GM19351 (cell line): ENCODE measurements at regions not wholly inside any gene's neighbourhood (a gene's known extent, or its start where the extent isn't known, plus 50 kb on each side); places are given as distances from the start of the nearest gene placed in this dataset.

Source experiments
- ATAC-seq: cut with Tn5 transposase; IDR thresholded peaks from one replicate; pipeline ENCODE4 v1.9.1; 2021; ENCODE audit warnings: mild to moderate bottlenecking, moderate library complexity; ENCODE audit not compliant: unreplicated experiment

DNA sequence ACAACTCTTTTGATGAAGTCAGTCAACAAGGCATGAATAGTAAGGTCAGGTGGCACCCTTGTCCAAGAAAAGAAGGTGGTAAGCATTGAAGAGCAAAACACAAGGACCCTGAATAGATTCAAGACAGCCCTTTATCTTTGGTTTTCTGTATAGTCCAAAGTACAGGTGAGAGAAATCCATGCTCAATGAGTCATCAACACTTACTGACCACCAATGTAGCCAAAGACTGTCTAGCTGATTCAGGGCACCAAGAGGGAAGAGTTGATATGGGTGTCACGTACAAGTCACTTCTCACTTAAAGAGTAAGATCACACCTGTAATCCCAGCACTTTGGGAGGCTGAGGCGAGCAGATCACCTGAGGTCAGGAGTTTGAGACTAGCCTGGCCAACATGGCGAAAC is 528.3 kb downstream of the CD83 start:
- no peak for ATAC-seq

DNA sequence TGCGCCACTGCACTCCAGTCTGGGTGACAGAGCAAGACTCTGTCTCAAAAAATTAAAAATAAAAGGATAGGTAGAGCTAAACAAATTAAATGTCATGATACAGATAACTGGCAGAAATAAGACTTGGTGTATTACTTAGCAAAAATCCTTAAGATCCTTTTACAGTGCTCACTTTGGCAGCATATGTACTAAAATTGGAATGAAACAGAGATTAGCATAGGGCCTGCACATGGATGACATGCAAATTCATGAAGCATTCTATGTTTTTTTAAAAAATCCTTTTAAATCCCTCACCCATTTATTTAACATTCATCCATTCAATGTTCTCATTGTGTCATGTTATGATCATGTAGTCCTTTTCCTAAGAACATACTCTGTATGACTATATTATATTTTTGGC is 528.8 kb downstream of the CD83 start:
- ATAC-seq = no peak

DNA sequence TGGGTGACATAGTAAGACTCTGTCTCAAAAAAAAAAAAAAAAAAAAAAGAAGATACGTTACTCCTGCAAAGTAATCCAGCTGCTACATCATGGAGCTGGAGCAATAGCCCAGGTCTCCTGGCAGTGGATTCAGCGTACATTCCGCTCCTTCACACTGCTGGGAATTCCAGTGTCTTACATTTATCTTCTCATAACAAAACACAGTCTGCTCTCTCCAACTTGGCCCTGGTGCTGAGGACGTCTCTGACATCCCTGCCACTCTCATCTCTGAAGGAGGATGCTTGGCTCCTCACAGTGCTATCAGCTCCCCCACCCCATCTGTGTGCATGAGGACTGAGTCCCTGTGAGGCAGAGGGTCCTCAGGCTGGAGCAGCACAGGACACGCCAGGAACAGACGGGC is 529.8 kb downstream of the CD83 start:
- no peak for ATAC-seq

DNA sequence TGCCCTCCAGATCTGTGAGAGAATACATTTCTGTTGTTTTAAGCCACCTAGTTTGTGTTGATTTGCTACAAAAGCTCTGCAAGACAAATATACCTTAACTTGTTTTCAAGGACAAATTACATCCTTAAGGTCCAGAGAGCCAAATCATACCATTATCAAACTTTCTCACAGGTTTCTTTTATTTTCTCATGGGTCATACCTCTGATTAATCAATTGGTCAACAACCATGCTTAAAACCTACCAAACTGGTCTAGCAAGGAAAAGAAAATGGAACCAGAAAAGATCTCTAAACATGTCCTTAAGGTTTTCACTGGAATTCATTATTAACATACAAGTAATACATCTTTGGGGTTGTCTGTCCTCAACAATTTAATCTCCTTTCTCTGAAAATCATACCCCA is 535.0 kb downstream of the CD83 start:
- no peak for ATAC-seq

DNA sequence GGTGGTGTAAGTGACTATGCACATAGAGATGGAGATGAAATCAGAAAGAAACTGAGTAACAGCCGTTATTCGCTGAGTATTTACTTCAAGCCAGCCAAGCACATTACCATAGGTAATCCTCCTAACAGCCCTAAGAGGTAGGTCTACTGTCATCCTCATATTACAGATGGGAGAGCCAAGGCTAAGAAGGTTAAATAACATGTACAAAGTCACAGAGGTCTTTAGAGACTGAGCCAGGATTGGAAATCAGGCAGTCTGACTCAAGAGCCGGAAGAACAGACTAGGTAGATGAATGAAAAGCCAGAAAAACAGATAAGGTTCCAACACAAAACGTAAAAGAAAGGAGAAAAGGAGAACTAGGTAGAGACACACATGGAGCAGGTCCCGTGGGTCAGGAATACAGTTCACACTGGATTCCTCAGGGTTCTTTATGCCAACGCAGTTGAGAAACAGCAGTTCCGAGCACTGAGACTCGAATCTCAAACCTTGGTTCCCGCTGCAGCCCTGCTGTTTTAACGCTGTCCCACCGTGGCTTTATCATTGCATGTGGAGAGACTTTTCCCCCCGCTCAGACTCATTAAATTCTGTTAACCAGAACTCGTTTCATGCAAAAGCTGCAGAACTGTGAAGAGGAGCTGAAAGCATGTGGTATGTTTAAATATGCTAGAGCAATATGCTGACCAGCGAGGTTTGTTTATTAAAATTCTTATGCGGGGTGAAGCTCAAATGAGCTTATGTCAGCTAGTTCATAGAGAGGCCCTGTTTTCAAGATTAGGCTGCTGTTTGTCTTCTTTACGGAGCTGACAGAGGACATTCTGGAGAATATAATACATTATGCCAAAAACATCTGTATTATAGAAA is 537.9 kb downstream of the CD83 start:
- no peak for ATAC-seq

DNA sequence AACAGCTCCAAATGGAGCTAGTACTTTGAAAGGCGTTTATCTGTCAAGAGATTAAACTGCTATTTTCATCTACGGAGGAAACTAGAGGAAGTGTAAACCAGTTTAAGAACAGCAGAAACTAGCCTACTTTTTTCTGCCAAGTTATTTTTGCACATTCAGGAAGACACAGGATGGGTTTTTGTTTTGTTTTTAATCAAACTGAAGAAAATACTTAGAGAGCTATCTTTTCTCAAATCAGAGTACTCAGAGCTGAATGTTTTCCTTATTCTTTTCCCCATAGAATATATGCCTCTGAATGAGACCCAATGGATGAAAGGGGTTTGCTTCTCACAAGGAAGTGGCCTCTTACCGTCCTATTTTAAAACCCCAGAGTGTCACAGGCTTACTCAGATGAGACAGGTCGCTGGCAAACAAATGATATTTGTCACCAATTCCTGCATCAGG is 538.5 kb downstream of the CD83 start:
- ATAC-seq = no peak

DNA sequence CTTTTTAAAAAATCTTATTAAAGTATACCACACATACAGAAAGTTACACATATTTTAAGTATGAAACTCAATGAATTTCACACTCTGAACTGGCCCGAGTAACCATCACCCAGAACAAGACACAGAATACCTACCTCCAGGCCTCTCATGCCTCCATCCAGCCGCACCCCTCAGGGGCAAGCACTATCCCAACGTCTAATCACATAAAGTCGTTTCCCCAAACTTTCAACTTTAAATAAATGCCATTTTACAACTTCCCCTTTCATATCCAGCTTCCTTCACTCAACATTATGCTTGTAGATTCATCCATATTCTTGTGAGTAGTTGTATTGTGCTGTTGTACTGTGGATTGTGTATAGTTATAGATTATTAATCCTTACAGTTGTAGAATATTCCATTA is 539.1 kb downstream of the CD83 start:
- ATAC-seq = no peak

DNA sequence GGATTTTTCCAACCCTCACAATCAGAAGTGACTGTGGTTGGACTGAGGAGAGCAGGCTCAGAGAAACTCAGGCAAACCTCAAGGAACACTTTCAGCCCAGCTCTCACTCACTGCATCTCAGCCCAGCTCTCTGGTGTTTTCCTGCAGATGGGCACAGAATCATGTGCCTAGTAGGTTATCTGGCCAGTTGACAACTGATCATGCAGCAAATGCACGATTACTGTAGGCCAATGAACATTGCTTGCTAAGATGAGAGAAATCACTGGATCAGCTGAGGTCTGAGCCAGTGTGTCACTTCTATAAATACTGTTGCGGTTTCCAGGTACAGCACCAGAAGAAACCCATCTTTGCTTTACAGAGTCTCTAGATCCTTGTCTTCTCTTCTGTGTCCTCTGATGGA is 540.5 kb downstream of the CD83 start:
- ATAC-seq = no peak

DNA sequence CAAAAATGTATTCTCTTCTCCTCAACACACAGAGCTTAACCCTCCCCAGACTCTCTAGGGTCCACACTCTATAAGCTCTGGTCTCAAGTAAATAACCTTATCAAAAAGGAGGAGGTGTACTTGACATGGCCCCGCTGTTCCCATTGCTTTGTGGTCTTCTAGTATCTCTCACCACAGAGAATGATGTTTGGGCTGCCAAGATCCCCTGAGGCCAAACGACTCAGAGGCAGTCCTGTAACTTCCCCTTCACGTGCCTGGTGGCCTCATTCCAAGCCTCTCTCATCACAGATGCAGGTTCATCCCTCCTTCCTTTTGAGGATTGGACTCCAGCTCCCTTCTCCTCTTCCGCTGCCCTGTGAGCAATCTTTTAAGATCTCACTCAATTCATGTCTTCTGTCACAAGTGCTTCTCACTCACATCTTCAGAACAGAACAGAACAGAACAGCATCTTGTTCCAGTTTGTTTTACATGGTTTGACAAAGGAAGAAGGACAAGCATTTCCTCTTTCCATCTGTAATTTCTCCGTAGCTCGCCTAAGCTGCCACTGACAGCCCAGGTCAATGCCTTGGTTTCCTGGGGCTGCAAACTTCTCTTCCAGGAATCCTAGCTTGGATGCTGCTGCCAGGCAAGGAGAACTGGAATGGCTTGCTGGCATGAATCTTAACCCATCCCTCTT is 541.5 kb downstream of the CD83 start:
- no peak for ATAC-seq

DNA sequence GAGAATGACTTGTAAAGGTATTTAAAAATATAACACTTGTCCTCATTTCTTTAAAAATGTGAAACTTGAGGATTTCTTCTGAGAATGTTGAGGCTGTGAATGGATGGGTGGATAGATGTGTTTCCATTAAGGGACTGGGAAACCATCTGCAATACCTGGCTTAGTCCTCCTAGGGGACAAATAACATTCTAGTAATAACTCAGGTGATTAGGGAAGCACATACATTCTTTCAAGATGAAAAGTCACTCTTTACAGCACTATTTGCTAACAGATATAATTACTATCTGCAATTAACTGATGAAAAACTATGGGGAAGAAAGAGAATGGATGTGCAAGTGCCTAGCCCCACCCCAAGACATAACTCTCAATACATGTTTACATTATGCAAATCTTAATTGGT is 542.3 kb downstream of the CD83 start:
- no peak for ATAC-seq

DNA sequence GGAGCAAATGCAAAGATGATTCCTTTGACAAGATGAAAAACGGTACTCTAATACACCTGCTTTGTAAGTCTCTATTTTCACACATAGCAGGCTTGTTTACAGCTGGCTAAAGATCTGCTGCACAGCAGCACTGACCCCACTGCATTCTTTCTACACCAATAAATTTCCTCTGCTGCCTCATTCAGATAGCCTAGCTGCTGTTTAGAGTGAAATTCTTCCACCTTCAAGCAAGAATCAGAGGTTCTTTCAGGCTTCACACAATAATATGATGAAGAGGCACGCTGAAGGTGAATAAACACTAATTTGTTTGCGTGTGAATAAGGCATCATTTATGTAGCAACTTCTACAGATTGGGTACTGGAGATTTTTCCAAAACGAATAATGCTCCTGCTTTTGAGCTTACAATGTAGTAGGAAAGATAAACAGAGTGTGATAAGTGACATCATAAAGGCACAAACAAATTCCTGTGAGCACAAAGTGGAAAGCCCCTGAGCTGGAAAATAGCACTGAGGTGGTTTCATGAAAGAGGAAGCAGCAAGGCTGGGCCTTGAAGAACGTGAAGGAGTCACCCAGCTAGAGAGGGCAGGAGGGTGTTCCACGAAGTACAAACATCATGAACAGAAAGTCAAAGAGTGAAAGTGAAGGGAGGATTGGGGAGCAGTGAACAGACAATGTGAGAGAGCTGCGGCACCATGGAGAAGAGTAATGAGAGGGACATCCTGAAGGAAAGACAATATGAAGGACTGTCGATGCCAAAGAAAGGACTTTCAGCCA is 543.4 kb downstream of the CD83 start:
- ATAC-seq = peak; percentile 50

DNA sequence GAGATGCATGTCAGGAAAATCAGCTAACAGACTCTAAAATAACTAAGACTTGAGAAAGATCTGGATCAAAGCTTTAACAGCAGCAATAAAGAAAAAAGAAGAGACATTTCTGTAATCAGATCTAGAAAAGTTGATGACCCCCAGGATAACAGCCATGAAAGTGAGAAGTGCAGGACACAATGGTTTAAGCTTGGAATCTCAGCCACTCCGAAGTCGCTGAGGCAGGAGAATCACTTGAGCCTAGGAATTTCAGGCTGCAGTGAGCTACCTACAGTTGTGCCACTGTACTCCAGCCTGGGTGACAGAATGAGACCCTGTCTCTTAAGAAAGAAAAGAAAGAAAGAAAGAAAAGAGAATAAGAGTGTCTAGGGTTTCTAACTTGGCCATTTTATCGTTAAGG is 544.1 kb downstream of the CD83 start:
- ATAC-seq = no peak

DNA sequence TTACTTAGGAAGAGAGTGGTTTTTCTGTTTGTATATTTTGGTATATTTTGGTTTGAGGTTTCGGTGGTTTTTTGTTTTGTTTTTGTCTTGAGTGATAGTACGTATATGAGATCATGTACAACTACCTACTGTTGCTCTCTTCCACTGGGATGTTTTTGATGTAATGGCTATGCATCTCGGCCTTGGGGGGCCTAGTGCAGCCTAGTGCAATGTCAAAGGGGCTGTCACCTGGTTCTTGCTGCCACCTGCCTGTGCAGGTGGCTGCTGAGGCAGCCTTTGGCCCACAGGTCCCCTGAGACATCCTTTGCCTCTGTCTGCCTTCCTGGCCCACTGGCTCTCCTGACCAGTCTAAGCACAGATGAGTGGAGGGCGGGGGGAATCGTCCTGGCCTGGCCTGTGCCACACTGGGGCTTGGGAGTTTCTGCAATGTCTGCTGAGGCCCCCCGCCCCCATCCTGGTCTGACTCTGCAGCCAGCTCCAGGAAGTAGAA is 546.6 kb downstream of the CD83 start:
- ATAC-seq = peak; percentile 72

DNA sequence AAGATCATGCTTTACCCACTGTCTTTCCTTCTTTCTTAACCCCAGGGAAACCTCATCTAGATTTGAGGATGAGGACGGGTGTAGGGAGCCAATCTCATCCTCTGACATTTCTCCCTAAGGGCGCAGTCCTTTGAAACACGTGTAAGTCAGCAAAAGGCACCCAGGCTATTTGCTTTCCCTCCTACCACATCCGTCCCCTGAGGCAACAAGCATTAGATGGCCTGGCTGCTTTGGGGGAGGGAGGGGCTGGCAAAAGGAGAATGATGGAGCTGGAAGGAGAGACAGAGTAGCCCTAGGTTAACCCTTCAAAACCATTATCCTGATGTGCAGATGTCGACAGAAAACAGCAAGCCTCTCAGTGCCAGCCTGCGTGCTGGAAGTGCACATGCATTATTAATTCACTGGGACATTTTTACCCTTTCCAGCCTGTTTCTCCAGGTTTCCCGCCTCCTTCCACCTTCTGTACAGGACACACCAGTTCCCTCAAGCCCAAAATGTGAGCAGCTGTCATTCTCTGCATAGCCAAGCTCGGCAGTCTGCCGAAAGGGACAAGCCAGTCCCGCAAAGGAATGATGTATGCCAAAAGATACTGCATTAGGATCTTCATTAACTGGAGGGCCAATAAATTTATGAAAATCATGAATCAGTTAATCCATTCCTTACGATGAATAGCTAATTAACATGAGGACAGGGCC is 547.2 kb downstream of the CD83 start:
- no peak for ATAC-seq

DNA sequence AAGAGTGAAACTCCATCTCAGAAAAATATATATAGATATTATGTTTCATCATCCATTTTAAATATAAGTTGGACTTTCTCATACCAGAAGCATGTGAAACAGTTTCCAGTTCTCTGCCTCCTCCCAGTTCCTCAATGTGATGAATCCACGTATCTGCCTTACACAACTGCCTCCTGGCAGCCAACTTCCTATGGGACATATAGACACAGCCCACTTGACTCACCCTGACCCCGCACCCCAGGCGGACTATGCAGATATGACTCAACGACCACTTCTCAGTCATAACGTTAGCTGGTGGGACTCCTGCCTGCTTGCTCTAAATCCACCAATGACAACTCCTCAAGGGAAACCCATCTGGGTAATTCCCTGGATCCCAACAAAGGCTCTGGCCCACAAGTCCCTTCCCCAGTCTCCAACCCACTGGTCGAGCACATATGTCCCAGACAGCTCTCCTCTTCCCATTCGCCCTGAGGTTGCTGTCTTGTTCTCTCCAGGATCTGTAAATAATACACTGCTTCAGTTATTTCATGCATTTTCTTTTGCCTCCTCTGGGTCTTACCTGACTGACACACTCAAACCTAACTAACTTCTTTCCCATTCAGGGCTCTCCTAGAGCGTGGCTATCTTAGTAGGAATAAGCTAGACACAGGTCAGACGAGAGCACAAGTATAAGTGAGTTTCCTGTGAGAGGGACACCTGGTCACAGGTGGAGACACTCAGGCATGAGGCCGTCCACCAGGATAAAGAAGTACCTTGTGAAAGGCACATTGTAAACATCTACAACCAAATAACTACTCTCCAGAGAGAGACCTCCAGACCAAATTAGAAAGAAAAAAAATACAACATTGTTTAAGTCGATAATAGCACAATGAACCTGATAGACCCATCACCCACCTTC is 548.5 kb downstream of the CD83 start:
- ATAC-seq = peak; percentile 49

DNA sequence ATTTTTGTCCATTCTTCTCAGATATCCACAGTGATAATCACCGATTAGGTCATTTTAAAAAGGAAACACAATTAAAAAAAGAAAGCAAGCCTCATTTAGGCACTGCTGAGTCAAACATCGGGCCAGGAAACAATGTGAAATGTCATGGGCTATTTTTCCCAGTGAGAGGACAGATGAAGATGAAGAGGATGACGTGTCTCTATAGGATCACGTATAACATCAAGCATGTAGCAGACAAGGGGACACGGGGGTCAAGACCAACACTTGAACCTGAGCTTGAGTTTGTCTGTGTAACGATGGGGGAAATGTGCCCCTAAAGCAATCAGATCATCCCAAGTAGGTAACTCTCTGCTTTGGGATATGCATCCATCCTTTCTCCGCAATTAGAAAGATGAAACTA is 553.2 kb downstream of the CD83 start:
- no peak for ATAC-seq

DNA sequence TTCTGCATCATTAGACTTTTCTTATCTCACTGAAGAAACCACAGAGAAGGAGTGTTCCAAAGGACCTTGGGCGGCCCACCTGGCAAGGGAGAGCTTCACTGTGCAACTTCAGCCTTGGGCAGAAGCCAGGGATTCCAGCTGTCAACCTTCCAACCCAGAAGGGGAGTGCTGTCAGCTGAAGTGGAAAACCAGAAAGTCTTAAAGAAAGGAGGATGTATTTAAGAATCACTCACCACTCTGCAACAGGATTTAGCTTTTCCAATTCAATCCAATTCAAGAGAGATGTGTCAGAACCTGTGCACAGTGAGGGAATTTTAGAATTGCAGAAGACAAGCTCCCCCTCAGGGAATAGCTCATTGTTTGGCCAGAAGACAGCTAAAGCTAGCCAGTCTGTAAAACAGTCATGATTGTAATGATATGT is 553.7 kb downstream of the CD83 start:
- ATAC-seq = no peak

DNA sequence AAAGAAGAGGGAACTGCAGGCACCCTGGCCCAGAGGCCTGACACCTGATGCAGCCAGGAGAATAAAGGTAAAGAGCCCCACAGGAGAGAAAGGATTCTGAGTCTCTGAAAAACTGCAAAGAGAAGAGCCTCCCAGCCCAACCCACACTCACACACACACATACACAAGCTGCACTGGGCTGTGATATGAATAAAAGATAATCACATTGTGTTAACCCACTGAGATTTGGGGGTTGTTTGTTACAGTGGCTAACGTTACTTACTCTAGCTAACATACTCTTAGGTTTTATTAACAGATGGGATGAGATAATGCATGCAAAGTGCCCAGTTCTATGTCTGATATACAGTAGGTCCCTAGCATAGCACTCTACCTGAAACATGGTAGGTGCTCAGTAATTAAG is 554.4 kb downstream of the CD83 start:
- ATAC-seq = no peak

DNA sequence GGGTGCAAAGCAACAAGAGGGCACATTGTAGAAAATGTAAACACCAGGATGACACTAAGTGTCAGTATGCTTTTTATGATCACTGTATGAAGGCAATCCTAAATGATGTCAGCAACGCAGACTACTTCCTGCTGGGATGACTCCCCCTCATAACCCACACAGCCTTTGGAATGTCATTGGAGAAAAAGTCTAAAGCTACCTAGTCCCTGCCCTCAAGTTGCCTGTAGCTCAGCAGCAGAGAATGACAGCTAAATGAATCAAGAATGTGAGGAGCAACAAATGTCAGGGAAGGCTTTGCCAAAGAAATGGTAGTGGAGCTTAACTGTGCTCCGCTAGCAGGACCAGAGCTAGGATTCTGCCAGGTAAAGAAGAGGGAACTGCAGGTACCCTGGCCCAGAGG is 555.6 kb downstream of the CD83 start:
- ATAC-seq = no peak

DNA sequence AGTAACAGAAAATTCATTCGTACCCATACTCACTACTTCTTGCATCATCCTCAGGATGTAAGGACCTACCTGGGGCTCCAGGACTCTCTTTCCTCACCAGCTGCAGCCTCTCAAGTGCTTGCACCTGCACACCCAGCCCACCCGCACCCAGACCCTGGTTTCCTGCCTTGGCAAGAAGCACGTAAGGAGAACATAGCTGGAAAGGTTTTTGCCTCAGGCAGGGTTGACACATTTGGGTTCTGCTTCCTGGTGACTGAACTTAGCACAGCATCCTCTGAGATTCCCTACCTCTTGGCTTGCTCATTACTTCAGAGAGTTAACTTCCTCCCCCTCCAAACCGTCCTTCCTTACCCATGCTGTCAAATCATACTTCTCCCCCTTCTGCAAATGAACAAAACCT is 556.9 kb downstream of the CD83 start:
- ATAC-seq = no peak
